Lung (tissue), 11 donors: ENCODE measurements at regions not wholly inside any gene's neighbourhood (a gene's known extent, or its start where the extent isn't known, plus 50 kb on each side); places are given as distances from the start of the nearest gene placed in this dataset.

Experiments
- ATAC-seq: fragments of 200-7000 bp; cut with Tn5 transposase; one replicate; pipeline ENCODE4 v1.9.1; 2020; ENCODE audit warnings: moderate number of reproducible peaks; ENCODE audit not compliant: insufficient read depth, low FRiP score
- DNase-seq, 3 donors: peaks; one replicate each; pipeline ENCODE4 v3.0.0-alpha.2; 2013 to 2017
- H3K27ac ChIP-seq, 2 donors: one replicate each; pipeline ENCODE4 v1.5.1; 2013; ENCODE audit warnings: mild to moderate bottlenecking in 2 of 2, moderate library complexity in 2 of 2, control low read depth in 1 of 2, inconsistent platforms in 1 of 2, low read depth in 1 of 2, low read length in 1 of 2
- H3K27me3 ChIP-seq, 3 donors: one replicate each; pipeline ENCODE4 v1.5.1; 2013; ENCODE audit warnings: low read length in 2 of 3; ENCODE audit not compliant: control insufficient read depth in 3 of 3, insufficient read depth in 3 of 3
- H3K36me3 ChIP-seq, 4 donors: one replicate each; pipeline ENCODE4 v1.5.1; 2013; ENCODE audit warnings: low read length in 4 of 4, mild to moderate bottlenecking in 1 of 4, moderate library complexity in 1 of 4; ENCODE audit not compliant: control insufficient read depth in 4 of 4, insufficient read depth in 4 of 4
- H3K4me1 ChIP-seq, 5 donors: one replicate each; pipeline ENCODE4 v1.5.1; 2013; ENCODE audit warnings: low read length in 5 of 5, mild to moderate bottlenecking in 2 of 5, moderate library complexity in 1 of 5; ENCODE audit not compliant: control insufficient read depth in 5 of 5, insufficient read depth in 5 of 5
- H3K4me3 ChIP-seq: one replicate; pipeline ENCODE4 v1.5.1; 2013; ENCODE audit warnings: mild to moderate bottlenecking, control low read depth, moderate library complexity
- H3K9ac ChIP-seq, 2 donors: one replicate each; pipeline ENCODE4 v1.5.1; 2013; ENCODE audit warnings: low read length in 2 of 2, control low read depth in 1 of 2; ENCODE audit not compliant: insufficient read depth in 1 of 2
- H3K9me3 ChIP-seq, 4 donors: one replicate each; pipeline ENCODE4 v1.5.1; 2013; ENCODE audit warnings: low read length in 3 of 4, mild to moderate bottlenecking in 1 of 4, moderate library complexity in 1 of 4; ENCODE audit not compliant: control insufficient read depth in 4 of 4, insufficient read depth in 3 of 4
- WGBS, 2 donors: extraction: QIAGEN DNeasy Blood & Tissue Kit; methylation state at CpG; one replicate each; pipeline ENCODE4 v1.1.7; 2013; 5-methylcytosine and 5-hydroxymethylcytosine counted together
- TF ChIP-seq, protein P1 (sequence below): IDR thresholded peaks from 2 replicates; pipeline ENCODE4 v1.5.1; 2012; ENCODE audit warnings: mild to moderate bottlenecking; ENCODE audit errors: control extremely low read depth, extremely low read depth
- donor health status: control.
- donor health status: control.
- donor health status: Bipolar disorder and iron deficiency.
- donor health status: healthy.
- donor health status: DM: yes; HTN: yes; CAD: no.

- no peaks in the 10 kb centered on the region for H3K36me3 ChIP-seq
- H3K27me3 ChIP-seq, result no peaks in the 10 kb centered on the region
- peaks cover 0 to 2% (median 0%) of the 10 kb centered on the region in 4 donors for H3K9me3 ChIP-seq
- TF ChIP-seq, protein P1, sequence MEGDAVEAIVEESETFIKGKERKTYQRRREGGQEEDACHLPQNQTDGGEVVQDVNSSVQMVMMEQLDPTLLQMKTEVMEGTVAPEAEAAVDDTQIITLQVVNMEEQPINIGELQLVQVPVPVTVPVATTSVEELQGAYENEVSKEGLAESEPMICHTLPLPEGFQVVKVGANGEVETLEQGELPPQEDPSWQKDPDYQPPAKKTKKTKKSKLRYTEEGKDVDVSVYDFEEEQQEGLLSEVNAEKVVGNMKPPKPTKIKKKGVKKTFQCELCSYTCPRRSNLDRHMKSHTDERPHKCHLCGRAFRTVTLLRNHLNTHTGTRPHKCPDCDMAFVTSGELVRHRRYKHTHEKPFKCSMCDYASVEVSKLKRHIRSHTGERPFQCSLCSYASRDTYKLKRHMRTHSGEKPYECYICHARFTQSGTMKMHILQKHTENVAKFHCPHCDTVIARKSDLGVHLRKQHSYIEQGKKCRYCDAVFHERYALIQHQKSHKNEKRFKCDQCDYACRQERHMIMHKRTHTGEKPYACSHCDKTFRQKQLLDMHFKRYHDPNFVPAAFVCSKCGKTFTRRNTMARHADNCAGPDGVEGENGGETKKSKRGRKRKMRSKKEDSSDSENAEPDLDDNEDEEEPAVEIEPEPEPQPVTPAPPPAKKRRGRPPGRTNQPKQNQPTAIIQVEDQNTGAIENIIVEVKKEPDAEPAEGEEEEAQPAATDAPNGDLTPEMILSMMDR, result no peak
- H3K4me1 ChIP-seq, result peaks cover 0 to 2% (median 0%) of the 10 kb centered on the region in 5 donors
- H3K9ac ChIP-seq, result no peak overlapping the region
- no peak for DNase-seq
- no peak overlapping the region for H3K4me3 ChIP-seq
- 46 to 62% methylated on average over 4 of the region's 4 CpGs for WGBS, 2 donors
- no peak overlapping the region for H3K27ac ChIP-seq
- no peak for ATAC-seq
Observed at GRCh38 chr11:109785714-109786113, 307.5 kb upstream of the ZC3H12C start.

GRCh38 chr11:109788948-109789490 lies 304.2 kb upstream of the ZC3H12C start:
- no peaks in the 10 kb centered on the region for H3K36me3 ChIP-seq
- TF ChIP-seq, protein P1, result no peak
- H3K4me3 ChIP-seq, result no peak overlapping the region
- no peaks in the 10 kb centered on the region for H3K27me3 ChIP-seq
- no peaks in the 10 kb centered on the region for H3K4me1 ChIP-seq
- no peak overlapping the region for H3K9ac ChIP-seq
- H3K27ac ChIP-seq, result no peak overlapping the region
- DNase-seq, result no peak
- 64 to 70% methylated on average over 6 of the region's 6 CpGs for WGBS, 2 donors
- ATAC-seq, result no peak
- H3K9me3 ChIP-seq, result no peaks in the 10 kb centered on the region

DNA sequence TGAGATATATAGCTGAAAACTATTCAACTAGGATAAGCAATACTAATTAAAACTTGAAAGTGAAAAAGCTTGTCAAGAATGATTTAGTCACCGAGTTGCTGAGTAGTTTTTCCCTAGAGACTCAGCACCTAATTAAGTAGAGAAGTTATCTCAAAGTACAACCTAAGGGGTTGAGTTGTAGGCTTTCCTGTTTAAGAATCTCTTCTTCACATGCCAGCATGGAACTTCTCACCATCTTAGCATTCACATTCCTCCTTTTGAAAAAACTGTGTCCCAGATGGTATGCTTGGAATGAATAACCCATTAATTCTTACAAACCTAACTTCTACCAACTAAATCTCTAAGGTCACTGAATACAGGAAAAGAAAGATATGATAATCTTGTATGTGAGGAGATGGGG lies 303.3 kb upstream of the ZC3H12C start:
- Histone ChIP-seq H3K4me3 (no peak overlapping the region), H3K9me3 (no peaks in the 10 kb centered on the region), H3K36me3 (no peaks in the 10 kb centered on the region), H3K4me1 (no peaks in the 10 kb centered on the region), H3K27ac (no peak overlapping the region), H3K27me3 (no peaks in the 10 kb centered on the region), H3K9ac (no peak overlapping the region)
- DNase-seq, result no peak
- TF ChIP-seq, protein P1, result no peak
- no peak for ATAC-seq
- 45 to 79% methylated on average over 1 of the region's 1 CpG for WGBS, 2 donors

DNA sequence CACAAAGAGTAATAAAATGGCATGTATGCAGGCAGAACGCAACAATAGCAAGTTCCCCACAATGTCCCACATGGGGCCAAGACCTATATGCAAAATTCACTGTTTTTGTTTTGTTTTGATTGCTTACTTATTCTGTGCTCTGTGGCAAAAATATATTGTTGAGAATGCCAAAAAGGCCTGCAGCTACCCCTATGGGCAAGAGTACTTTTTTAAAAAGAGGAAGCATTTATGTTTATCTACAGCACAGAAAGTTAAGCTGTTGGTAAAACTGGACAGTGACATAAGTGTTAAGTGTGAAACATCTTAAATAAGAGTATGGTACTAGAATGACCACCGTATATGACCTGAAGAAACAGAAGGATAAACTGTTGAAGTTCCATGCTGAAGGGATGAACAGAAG lies 301.9 kb upstream of the ZC3H12C start:
- 83 to 95% methylated on average over 2 of the region's 2 CpGs for WGBS, 2 donors
- no peak overlapping the region for H3K4me3 ChIP-seq
- ATAC-seq (no peak), DNase-seq (no peak)
- H3K4me1 ChIP-seq, result no peaks in the 10 kb centered on the region
- H3K9ac ChIP-seq, result no peak overlapping the region
- H3K27ac ChIP-seq, result no peak overlapping the region
- no peaks in the 10 kb centered on the region for H3K36me3 ChIP-seq
- peaks cover 0 to 2% (median 0%) of the 10 kb centered on the region in 4 donors for H3K9me3 ChIP-seq
- TF ChIP-seq, protein P1, result no peak
- H3K27me3 ChIP-seq, result no peaks in the 10 kb centered on the region
